HG02759 (cell line): ENCODE measurements at regions not wholly inside any gene's neighbourhood (a gene's known extent, or its start where the extent isn't known, plus 50 kb on each side); places are given as distances from the start of the nearest gene placed in this dataset.

ENCODE experiments used
- ATAC-seq: cut with Tn5 transposase; IDR thresholded peaks from one replicate; pipeline ENCODE4 v1.9.1; 2021; ENCODE audit warnings: mild to moderate bottlenecking, moderate library complexity; ENCODE audit not compliant: unreplicated experiment

- no peak for ATAC-seq
Measured at GRCh38 chr2:120948662-120949011, 213.0 kb downstream of the GLI2 start.

GRCh38 chr2:120949027-120949956 is 213.6 kb downstream of the GLI2 start:
- peak; percentile 48 for ATAC-seq

DNA sequence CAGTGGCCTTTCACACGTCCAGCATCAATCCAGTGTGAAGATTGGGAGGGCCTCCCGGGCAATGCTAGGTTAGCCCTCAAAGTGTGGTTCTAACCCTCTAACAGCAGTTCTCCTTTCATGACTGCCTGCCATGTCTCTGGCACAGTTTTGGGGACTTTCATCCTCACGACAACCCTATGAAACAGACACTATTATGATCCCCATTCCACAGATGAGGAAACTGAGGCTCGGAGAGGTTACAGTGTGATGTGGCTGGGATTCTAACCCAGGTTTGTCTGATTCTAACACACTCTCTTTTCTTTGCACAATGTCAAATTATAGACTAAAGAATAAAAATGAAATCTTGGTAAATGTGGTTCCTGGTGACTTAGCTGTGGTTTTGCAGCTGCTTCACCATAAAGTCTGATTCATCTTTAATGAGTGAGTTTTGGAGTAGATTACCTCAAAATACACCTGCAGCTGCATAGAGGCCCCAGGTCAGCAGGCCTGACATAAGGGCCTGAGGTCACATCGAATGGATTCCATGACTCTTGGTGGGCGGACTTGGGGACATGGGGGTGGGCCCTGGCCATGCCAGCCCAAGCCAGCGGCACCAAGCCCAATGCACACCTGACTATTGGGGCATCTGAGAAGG is 214.4 kb downstream of the GLI2 start:
- ATAC-seq, result no peak

DNA sequence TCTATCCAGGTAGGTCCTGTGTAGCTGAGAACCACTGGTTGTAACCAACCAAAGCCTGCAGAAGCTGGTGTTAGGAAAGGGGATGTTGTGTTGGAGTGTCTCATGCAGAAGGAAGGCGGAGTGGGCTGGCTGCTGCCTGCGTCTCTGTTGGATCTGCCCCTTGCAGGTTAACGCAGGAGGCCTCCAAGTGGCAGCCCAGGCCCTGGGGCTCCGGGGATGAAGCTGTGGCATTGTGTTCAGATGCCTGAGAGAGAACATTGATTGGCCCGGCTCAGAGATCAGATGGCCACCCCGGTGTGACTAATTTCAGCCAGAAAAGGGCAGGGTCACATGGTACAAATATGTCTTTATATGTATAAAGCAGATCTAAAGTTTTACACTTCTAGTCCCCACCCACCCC is 216.0 kb downstream of the GLI2 start:
- ATAC-seq, result no peak

DNA sequence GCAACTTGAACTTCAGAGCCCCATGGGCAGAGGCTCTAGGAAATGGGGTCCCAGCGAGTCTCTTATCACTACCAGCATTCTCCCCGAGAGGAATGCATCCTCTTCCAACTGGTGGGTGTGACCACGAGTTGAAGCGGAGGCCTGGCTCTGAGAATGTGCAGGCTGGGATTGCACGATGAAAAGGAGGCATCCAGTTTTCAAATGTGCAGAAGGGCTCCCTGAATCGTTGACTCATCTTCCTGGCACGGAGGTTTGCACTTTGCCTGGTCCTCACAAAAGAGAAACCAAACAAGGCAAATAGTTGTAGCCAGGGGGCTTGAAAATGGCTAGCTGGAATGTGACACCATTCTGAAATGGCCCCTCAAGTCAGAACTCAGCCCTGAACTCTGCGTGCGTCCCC is 216.7 kb downstream of the GLI2 start:
- ATAC-seq, result no peak

DNA sequence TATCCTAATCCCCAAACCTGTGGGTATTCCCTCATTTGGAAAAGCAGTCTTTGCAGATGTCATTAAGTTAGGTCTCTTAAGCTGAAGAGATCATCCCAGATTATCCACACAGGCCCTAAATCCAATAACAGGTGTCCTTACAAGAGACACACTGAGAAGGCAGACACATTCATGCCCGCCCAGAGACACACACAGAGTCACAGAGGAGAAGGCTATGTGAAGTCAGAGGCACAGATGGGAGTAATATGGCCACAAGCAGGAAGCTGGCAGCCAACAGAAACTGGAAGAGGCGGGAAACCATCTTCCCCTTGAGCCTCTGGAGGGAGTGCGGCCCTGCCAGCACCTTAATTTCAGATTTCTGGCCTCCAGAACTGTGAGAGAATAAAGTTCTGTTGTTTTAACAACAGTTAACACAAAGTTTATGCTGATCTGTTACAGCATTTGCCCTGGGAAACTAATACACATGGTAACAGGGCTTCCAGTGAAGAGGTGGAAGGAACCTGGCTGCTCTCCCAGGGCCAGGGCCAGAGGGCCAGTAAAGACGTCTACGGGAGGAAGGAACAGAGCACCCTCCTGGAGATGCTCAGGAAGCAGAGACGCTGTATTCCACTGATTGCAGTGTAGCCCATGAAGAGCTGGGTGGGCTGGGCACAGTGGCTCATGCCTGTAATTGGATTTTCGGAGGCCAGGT is 217.5 kb downstream of the GLI2 start:
- ATAC-seq, result no peak

DNA sequence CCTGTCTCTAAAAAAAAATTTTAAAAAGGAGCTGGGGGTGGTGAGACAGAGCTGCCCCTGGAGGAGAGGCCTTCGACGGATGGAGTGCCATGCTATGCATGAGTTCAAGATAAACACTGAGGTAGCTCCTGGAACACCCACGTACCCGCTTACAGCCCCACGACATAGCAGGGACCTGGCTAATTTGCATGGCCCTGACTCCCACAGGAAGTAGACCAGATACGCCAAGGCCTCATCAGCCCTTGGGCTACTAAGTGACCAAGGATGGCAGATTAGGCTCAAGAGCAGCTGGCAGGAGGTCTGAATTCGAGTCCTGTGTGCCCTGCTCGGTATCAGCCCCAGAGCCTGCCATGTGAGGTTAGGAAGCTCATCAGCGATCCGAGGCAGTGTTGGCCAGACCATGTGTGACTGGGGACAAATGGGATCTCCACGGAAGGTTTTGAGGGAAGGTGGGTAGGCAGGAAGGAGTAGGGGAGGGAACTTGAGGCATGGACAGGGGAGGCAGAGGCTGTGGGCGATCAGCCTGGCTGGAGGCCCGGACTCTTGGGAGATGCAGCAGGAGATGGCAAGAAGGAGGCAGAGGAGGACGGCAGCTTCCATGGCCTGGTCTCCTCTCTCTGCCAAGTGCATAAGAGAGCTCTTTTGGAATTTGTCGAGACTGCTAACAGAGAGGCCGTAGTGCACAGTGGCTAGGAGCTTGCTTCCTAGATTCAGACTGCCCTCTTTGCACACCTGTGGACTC is 218.3 kb downstream of the GLI2 start:
- ATAC-seq, result no peak

DNA sequence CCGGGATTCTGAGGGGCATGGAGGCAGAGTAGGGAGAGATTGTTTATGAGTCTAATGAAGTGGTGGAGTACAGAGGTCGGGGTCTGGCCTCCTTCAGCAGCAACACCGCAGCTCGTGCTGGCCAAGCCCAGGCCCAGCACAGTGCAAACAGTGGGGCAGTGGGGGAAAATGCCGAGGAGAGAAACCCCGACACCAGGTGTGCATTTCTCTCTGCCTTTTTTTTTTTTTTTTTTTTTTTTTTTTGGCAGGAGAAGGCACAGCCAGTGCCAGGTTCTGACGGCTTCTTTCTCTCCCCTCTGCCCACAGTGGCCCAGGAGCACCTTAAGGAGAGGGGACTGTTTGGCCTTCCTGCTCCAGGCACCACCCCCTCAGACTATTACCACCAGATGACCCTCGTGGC is 219.3 kb downstream of the GLI2 start:
- no peak for ATAC-seq

DNA sequence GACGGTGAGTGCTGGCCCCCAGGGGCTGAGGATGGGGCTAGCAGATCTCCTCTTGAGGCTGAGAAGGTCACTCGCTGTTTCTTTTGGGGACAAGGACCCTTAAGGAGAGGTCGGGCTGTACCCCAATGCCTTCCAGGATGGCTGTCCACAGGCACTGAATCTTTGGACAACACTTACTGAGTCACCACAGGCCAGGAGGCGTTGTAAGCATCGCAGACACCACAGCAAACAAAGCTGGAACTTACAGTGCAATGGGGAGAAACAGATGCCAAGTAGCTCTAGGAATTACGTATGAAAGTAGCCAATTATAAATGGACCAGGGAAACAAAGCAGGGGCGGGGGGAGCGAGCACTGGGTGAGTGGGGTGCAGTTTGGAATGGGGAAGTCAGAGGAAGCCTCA is 219.8 kb downstream of the GLI2 start:
- ATAC-seq, result no peak

DNA sequence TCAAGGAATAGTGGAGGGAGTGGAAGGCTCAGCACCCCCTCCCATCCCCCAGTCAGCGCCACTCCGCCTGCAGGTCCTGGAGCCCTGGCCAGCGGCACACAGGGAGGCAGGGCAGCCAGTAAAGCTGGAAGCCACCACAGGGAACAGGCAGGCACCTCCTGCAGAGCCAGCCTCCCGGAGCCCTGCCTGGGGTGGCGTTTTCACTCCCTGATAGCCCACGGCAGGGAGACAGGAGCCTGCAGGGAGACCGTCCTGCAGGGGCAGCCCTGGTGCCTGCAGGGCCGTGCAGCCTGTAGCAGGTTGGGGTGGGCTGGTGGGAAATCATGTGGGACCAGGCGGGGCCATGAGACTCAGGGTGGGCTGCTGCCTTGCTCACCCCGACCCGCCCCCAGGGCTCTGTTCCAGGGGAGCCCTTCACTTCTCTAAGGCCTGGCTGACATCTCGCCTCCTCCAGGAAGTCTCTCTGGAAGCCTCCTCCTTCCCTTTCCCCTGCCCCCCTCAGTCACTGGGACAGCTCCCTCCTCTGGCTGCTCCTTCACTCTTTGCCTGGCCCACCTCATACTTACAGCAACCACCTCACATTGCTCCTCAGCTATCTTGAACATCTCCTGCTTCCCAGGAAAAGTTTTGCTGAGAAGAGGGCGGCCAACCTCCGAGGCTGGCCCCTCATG is 221.0 kb downstream of the GLI2 start:
- ATAC-seq, result no peak

DNA sequence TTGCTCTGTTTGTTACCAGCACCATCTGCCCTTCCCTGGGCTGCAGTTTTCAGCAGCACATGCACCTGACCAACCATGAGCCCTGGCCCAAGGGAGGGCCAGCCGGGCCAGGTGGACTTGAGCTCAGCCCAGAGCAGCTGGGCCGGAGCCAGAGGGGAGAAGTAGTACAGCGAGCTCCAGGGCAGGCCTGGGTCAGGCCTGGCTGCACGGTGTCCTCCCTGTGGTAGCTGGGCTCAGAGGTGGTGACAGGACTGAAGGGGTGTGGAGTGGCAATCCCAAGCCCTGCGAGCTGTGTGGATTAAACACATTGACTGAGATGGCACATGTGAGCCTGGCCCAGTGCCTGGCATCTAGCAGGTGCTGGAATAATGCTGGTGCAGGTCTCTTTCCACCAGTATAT is 222.2 kb downstream of the GLI2 start:
- no peak for ATAC-seq

DNA sequence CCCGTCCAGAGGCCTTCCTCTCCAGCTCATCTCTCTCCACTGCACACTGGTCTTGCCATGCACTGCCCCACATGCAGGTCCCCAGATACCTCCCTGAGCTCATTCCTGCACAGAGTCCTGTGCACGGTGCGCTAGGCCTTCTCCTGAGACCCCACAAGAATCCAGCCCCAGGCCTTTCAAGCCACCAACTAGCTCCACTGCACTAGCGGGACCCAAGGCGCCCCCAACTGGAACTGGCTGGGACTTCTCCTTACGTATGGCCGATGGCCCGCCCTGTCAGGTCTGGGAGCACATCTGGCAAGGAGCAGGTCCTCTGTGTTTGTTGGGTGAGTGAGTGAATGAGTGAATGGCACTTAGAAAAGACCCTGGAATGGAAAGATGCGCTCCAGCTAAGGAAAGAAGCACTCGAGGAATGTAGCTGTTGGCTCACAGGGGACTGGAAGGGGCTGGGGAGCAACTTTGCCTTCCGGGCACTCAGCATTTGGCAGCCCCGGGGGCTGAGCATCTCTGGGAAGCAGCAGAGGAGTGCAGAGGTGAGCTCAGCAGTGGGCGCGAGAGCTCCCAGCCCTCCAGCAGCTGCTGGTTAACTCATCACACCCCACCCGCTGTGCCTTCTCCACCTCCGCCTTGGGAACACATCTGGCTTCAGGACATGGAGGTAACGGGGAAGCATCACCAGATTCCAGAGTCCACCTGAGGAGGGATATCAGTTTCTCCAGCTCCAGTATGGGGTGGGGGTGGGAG is 223.1 kb downstream of the GLI2 start:
- ATAC-seq, result no peak

DNA sequence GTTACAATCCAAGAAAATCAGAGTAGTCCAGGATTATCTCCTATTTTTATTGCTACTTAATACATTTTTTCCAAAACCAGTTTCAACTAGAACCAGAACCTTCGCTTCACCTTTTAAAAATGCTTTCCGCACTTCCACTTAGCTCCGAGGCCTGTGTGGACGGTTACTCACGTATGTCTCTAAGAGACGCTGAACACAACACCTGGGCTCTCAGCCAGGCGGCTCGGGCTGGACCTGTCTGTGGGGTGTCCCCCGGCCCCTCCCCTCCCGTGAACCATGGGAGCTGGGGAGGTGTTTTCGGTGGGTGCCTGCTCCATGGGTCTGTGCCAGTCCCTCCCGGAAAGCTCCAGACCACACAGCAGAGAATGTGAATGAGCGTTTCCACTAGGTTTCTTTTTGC is 223.8 kb downstream of the GLI2 start:
- ATAC-seq, result no peak

DNA sequence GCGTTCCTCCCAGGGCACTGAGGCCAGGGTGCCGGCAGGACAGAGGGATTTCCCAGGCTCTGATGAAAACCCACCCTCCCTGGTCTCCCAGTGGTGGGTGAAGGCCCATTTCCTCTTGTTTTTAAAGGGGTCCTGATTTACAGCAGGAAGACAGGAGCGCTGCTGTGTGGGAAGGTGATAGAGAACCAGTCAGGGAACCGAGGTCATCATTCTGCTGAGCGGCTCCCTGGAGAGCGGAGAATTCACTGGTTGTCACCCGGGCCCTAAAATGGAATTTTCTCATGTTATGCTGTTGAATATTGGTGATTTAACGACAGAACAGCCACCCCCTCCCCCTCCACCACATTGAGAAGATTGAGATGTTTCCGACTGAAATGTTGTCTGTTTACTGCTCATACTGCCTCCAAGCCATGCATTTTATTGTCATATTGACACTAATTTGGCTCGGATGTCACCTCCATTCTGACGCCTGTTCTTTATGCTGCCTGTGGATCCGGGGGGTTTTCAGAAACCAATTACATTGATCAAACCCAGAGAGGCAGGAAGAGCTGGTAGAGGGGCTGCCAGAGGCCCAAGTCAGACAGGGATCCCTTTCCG is 225.2 kb downstream of the GLI2 start:
- ATAC-seq, result no peak

DNA sequence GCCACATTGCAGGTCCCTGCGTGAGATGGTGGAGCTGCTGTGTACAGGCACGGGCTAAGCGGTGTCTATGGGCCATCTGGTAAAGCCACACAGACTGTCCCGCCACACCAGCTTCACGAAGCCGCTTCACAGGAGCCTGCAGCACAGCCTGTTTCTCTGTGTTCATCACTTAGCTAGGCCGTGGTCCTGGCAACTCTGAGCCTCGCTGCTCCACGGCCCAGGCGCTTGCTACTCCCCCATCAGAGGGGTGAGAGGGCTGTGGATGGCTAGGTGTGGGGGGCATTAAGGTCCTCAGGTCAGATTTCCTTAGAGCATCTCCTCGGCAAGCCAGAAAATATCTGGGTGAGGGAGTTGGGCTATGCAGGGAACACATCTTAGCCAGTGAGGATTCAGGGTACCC is 225.7 kb downstream of the GLI2 start:
- ATAC-seq, result no peak

DNA sequence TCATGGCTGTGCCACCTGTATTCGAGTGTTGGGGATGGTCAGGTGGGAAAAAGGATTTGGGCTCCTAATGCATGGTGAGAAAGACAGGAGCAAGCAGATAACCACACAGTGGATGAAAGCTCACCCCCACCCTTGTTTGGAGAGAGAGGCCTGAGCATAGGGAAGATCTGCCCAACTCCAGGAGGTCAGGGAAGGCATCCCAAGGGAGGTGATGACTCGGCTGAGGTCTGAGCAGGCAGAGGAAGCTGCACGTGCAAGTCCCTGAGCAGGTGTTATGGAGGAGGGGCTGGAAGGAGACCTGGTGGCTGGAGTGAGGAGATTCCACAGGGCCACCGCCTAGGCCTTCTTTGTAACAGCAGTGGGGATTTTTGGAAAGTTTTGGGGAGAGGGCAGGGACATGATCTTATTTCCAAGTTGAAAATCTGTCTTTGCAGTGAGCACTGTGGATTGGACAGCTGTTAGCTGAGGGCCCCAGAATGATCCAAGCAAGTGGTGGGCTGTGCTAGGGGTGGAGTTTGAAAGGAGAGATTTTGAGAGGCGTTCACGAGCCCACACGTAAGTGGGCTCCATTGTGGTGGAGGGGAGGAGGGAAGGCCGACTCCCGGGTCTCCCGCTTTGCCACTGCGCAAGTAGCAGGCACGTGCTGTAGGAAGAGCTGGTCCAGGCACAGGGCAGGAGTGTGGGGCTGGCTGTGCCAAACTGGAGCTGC is 228.5 kb downstream of the GLI2 start:
- no peak for ATAC-seq

DNA sequence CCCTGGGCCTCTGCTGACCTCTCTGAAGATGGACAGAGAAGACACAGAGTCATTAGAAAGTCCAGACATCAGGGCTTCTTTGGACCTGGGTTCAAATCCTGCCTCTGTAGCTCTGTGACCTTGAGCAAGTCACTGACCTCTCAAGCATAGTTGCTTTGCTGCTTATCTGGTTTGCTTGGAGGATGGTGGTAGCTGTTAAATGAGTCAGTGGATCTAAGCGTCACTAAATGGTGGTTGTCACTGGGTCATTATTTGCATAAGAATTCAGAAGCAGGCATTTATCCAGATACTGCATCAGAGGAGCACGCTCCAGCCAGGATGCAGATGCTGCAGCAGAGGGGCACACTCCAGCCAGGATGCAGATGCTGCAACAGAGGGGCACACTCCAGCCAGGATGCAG is 229.2 kb downstream of the GLI2 start:
- ATAC-seq, result no peak

DNA sequence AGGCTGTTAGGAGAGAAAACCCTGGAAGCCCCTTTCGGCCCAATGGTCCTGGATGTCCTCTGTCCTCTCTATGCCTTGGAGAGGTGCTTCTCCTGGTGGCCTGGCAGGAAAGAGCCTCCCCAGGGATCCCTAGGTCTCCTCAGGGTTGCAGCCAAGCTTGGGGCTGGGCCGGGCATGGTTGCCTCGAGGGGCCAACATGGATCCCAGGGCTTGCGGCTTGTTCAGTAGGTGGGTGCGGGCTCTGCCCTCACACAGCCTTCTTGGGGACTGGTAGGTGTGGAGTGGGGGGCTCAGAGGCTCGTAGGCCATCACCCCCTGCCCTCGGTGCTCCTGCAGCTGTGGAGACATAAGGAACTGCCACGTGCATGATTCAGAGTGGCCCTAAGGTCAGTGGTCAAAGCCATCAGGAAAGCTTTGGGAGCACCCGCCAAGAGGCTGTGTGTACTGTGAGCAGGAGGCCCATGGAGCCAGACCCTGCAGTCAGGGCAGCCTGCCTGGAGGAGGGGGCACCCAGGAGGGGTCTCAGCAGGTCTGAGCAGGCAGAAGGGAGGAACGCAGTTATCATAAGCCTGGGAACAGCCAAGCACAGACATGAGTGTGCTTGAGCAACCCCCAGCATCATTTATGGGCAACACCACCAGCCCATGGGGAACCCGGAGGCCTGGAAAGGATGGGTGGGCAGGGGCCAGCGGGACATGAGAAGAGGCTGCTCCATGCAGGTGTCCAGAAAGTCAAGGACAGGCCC is 231.0 kb downstream of the GLI2 start:
- ATAC-seq, result no peak
